Psoas muscle (tissue), 7 donors: ENCODE measurements at regions not wholly inside any gene's neighbourhood (a gene's known extent, or its start where the extent isn't known, plus 50 kb on each side); places are given as distances from the start of the nearest gene placed in this dataset.

ENCODE experiments used
- ATAC-seq, 4 donors: fragments of 200-7000 bp; cut with Tn5 transposase; one replicate each; pipeline ENCODE4 v1.9.1; 2020; ENCODE audit warnings: moderate library complexity in 3 of 4, mild to moderate bottlenecking in 2 of 4
- DNase-seq, 2 donors: peaks; one replicate each; pipeline ENCODE4 v3.0.0-alpha.2; 2020
- H3K27ac ChIP-seq: fragments of 200-600 bp; one replicate; pipeline ENCODE4 v1.8.0; 2022
- H3K27me3 ChIP-seq, 3 donors: fragments of 200-600 bp in 1 of 3; one replicate each; pipeline versions ENCODE4 v1.6.1 to v1.8.0; 2013 to 2022; ENCODE audit warnings: low read length in 2 of 3, mild to moderate bottlenecking in 2 of 3, moderate library complexity in 1 of 3; ENCODE audit not compliant: insufficient read depth in 3 of 3
- H3K36me3 ChIP-seq, 2 donors: fragments of 200-600 bp in 1 of 2; one replicate each; pipeline versions ENCODE4 v1.6.1 to v1.8.0; 2013 to 2022; ENCODE audit warnings: low read depth in 1 of 2, mild to moderate bottlenecking in 1 of 2, moderate library complexity in 1 of 2; ENCODE audit not compliant: insufficient read depth in 1 of 2
- H3K4me1 ChIP-seq: fragments of 200-600 bp; one replicate; pipeline ENCODE4 v1.8.0; 2022
- H3K4me3 ChIP-seq: fragments of 200-600 bp; one replicate; pipeline ENCODE4 v1.8.0; 2022; ENCODE audit warnings: mild to moderate bottlenecking
- H3K9me3 ChIP-seq: fragments of 200-600 bp; one replicate; pipeline ENCODE4 v1.8.0; 2022
- WGBS, 3 donors: extraction: QIAGEN DNeasy Blood & Tissue Kit; methylation state at CpG; one replicate each; pipeline versions ENCODE4 v1.1.6 to v1.1.7; 2013; 5-methylcytosine and 5-hydroxymethylcytosine counted together
- intact Hi-C, 2 donors: fragments of 100-400 bp; cut with DNase I; formaldehyde crosslinking; loops; one replicate each; pipeline versions ENCODE4 v1.11.0 to v1.14.2; 2022
- TF ChIP-seq, protein P1 (sequence below): fragments of 200-600 bp; IDR thresholded peaks from one replicate; pipeline ENCODE4 v1.8.0; 2022; ENCODE audit warnings: antibody characterized with exemption
- donor health status: healthy with polysubstance abuse.
- donor health status: DM: no; HTN: no; CAD: no; lungs with moderate emphysema.
- donor health status: Bipolar disorder and iron deficiency.
- donor health status: healthy.
- donor health status: DM: yes; HTN: yes; CAD: no.
- donor health status: DM: no; HTN: no; CAD: no.
- donor health status: DM: yes; HTN: yes; CAD: no.

DNA sequence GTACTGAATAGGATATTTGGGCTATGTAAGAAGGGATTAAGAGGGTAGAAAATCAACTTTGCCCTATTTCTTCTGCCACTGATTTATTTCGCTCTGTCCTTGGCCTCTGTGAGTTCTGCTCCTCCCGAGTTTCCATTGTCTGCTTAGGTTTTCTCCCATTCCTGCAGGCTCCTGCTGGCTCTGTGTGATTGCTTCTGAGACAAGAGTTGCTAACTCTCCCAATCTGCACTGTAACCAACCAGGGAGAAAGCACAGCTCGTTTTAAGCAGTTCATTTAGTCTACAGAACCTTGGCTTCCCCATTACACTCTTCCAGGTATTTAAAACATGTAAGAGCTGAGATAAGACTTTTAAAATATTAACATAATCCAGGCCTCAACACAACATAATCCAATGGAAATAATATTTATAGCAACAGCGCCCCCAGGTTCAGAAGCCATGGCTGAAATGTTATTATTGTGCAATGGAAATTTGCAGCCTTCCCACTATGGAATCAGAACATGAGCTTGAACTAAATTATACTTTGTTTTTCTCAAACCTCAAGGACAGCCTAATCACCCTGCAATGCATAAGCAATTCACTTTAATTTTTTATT is 203.5 kb downstream of the ERCC6L2 start:
- peaks cover 0 to 3% (median 0%) of the 10 kb centered on the region in 3 donors for H3K27me3 ChIP-seq
- intact Hi-C loops: no loop called here
- no peaks in the 10 kb centered on the region for H3K9me3 ChIP-seq
- H3K4me1 ChIP-seq: no peaks in the 10 kb centered on the region
- H3K36me3 ChIP-seq: no peaks in the 10 kb centered on the region
- TF ChIP-seq, protein P1, sequence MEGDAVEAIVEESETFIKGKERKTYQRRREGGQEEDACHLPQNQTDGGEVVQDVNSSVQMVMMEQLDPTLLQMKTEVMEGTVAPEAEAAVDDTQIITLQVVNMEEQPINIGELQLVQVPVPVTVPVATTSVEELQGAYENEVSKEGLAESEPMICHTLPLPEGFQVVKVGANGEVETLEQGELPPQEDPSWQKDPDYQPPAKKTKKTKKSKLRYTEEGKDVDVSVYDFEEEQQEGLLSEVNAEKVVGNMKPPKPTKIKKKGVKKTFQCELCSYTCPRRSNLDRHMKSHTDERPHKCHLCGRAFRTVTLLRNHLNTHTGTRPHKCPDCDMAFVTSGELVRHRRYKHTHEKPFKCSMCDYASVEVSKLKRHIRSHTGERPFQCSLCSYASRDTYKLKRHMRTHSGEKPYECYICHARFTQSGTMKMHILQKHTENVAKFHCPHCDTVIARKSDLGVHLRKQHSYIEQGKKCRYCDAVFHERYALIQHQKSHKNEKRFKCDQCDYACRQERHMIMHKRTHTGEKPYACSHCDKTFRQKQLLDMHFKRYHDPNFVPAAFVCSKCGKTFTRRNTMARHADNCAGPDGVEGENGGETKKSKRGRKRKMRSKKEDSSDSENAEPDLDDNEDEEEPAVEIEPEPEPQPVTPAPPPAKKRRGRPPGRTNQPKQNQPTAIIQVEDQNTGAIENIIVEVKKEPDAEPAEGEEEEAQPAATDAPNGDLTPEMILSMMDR: no peak
- H3K4me3 ChIP-seq: no peak overlapping the region
- WGBS, 3 donors: 66 to 74% (median 70%) methylated on average over 4 of the region's 4 CpGs
- H3K27ac ChIP-seq: no peak overlapping the region
- ATAC-seq (no peak), DNase-seq (no peak)

DNA sequence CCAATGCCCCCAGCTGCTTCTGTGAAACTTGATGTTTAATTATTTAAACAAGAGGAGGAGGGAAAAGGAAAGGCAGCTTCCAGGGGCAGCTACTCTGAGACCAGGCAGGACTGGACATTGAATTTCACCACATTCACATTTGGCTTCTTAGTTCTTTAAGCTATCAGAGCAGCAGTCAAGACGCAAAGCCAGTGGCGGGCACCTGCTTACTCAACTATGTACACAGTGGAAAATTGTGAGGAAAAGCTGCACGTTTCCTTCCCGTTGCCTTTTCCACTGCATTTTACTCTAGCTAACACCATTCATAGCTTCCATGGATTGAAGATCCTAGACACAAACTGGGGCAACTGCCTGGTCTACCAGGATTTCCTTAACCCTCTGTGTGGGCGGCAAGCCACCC is 200.3 kb downstream of the ERCC6L2 start:
- H3K27me3 ChIP-seq: no peaks in the 10 kb centered on the region
- intact Hi-C loops: no loop called here
- TF ChIP-seq, protein P1: no peak
- no peak overlapping the region for H3K4me3 ChIP-seq
- 88 to 93% (median 90%) methylated on average over 5 of the region's 5 CpGs for WGBS, 3 donors
- no peaks in the 10 kb centered on the region for H3K36me3 ChIP-seq
- ATAC-seq (no peak), DNase-seq (no peak)
- no peak overlapping the region for H3K27ac ChIP-seq
- no peaks in the 10 kb centered on the region for H3K4me1 ChIP-seq
- H3K9me3 ChIP-seq: no peaks in the 10 kb centered on the region

DNA sequence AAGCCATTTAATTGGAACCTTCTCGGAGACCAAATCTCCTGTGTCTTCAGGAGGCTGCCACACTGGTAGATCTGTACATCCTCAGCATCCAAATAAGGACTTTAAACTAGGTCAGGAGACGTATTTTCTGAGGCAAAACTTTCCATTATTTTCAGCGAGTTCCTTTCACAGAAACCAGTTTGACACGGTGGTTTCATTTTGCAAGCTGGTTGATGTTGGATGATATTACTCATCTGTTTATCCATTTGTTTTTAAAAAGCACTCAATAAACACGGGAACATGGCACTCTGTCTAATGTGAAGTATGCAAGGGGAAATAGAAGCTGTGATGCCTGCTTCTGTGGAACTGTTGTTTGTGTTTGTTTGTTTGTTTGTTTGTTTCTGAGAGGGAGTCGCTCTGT is 199.6 kb downstream of the ERCC6L2 start:
- ATAC-seq (no peak), DNase-seq (no peak)
- Histone ChIP-seq H3K27ac (no peak overlapping the region), H3K9me3 (no peaks in the 10 kb centered on the region), H3K36me3 (no peaks in the 10 kb centered on the region), H3K4me1 (no peaks in the 10 kb centered on the region), H3K4me3 (no peak overlapping the region), H3K27me3 (no peaks in the 10 kb centered on the region)
- whole genome bisulfite sequencing, 3 donors: 69 to 82% (median 70%) methylated on average over 6 of the region's 6 CpGs
- intact Hi-C loops: no loop called here
- TF ChIP-seq, protein P1: no peak

DNA sequence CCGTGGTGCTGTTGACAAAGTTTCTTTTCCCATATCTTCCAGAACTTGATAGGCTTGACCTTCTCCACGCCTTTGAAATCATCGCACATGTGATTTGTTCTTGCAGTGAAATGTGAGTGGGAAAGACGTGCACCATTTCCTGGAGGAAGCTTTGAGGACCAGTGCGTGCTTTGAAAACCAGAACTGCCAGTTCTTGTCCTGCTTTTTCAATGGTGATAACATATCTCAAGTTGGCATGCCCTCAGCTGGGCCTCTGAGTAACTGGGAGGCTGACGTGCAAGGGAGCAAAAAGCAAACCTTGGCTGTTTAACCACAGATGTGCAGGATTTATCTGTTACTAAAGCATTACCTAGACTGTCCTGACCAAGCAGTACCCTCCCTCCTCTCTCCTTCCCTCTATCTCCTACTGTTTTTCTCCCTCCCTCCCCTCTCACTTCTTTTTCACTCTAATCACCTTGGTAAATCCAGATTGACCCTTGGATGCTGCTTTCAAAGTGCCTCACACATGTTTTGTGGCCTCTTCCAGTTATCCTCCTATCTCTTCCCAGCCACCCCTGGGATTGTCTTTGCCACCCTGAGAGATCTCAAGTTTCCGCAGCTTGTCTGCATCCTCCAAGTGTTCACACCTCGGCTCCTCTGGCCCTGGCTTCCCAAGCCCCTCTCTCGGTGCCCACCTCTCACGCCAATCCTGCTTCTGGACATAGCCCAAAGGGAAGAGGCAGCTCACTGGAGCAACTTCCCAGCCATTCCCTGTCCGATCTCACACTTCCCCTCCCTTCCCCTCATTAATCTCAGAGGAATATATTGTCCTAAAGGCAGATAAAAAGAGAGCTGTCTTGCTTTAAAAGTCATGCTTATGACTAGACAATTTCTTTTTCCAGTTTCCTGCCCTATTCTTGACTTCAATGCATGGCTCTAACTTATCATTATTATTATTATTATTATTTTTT is 198.3 kb downstream of the ERCC6L2 start:
- WGBS, 3 donors: 51 to 68% (median 68%) methylated on average over 11 of the region's 11 CpGs
- no peaks in the 10 kb centered on the region for H3K4me1 ChIP-seq
- no peak overlapping the region for H3K4me3 ChIP-seq
- H3K27me3 ChIP-seq: no peaks in the 10 kb centered on the region
- no peaks in the 10 kb centered on the region for H3K36me3 ChIP-seq
- intact Hi-C loops: no loop called here
- H3K27ac ChIP-seq: no peak overlapping the region
- ATAC-seq (no peak), DNase-seq (no peak)
- H3K9me3 ChIP-seq: no peaks in the 10 kb centered on the region
- TF ChIP-seq, protein P1: no peak
